NCI-H82 (cell line): ENCODE measurements at regions not wholly inside any gene's neighbourhood (a gene's known extent, or its start where the extent isn't known, plus 50 kb on each side); places are given as distances from the start of the nearest gene placed in this dataset.

Experiments used
- DNase-seq: peaks from one replicate; lab custom pipeline; 2025; lab: John Stamatoyannopoulos, UW

DNA sequence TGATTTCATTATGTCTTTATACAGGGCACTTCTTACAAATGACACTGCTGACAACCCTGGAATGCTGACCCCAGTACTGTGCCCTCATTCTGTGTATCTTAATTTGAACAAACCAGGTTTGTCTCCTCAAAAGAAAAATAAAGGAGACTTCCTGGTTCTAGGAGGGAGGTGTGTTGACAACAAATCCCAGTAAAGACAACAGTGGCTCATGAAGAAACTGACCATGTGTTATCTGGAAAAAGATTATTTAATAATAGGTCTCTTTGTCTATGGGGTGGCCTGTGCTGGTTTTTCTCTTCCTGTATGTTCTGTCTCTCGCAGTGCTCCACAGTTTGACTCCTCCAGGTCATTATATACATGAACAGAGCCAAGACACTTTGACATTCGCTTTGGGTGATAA lies 454.6 kb downstream of the LMO4 start:
- no peak for DNase-seq

DNA sequence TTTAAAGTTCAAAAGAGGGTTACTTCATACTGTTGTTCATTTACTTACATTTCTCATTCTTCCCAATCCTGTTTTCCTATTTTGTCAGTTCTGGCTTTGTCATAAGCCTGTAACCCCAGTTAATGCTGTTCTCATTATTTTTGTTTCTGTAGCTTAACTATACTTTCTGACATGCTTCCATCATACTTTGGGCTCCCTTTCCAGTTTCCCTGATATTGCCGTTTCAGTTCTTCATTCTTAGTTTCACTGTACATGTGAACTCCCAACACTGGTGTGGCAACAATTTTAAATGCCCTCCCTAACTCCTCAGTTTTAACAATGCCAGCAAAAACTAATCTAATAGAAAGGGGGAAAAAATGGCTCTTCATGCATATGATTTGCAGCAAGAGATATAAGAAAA lies 456.7 kb downstream of the LMO4 start:
- DNase-seq: no peak

DNA sequence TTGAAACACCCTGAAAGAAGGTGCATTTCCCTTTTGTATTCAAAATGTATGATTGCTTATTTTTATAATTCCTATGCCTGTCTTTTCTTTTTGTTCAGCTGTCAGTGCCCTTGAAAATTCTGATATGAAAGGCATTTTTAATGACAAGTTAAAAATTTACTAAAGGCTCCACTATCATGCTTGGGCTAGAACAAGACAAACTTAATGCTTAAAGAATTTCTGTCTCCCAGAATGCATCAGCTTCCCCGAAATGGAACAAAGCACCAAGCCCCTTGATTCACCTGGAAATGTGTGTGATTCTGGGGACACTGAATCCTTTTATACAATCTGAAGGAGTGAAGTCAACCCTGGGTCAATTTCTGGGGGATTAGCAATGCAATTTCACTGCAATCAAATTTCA lies 457.5 kb downstream of the LMO4 start:
- DNase-seq: no peak

DNA sequence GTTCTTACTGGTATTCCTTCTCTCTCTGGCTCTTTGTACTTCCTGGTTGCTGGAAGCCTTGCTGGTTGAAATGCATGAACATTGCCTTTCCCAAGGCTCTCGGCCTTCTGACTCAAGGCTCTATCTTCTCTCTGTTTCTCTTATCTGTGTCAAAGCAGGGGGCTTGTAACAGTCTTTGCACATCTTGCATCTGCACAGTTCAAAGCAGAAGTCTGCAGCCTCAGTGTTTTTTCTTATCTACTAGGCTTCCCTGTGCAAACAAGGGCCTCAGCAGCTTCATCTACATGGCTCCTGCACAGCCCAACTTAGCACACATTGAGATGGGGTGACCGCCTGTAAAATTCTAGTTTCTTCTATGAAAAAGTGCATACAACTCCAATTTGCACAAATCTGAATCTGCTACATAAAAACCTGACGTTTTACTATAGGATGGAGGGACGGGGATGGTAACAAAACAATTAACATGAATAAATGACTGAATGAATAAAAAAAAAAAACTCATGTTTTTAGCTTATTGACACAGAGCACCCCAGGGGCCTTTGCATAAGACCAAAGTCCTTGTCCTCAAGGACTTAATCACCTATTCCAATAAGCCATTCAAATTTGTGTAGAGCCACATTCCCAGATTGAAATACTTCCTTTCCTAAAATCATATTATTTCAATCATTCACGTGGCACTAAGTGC lies 458.3 kb downstream of the LMO4 start:
- DNase-seq: no peak

DNA sequence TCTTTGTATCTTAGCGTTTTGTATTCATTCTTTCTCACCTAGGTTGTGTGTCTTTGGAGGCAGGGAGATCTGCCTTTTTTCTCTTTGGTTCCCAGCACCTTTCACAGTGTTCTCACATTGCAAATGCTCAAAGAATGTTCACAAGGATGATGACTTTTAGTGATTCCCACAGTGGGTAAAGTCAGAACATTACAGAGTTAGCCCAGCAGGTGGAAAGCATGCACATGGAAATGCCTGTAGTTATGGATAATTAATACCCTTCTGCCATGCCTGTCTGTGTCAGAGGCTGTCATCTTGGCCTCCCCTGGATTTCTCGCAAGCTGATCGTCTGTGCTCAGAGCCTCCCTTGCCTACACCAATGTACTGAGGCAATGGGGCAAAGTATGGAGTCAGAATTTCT lies 458.9 kb downstream of the LMO4 start:
- no peak for DNase-seq

DNA sequence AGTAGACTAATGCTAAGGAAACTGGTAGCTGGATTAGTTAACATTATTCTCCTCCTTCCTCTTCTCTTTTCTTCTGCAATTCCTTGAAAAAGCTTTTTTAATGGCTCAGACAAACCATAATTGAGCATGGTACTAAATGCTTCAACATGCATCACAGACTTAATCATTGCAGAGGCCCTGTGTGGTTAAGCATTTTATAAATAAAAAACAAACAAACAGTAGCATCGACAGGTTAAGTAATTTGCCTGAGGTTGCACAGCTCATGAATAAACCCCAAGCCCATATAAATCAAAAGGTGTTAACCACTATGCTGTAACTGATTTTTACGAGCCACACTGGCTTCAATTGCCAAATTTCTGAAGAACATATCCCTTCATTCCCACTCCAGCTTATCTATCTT lies 462.1 kb downstream of the LMO4 start:
- DNase-seq: no peak

GRCh38 chr1:87791931-87792740 lies 463.5 kb downstream of the LMO4 start:
- DNase-seq: no peak

- no peak for DNase-seq
Measured at GRCh38 chr1:87794788-87795614, 466.3 kb downstream of the LMO4 start.

DNA sequence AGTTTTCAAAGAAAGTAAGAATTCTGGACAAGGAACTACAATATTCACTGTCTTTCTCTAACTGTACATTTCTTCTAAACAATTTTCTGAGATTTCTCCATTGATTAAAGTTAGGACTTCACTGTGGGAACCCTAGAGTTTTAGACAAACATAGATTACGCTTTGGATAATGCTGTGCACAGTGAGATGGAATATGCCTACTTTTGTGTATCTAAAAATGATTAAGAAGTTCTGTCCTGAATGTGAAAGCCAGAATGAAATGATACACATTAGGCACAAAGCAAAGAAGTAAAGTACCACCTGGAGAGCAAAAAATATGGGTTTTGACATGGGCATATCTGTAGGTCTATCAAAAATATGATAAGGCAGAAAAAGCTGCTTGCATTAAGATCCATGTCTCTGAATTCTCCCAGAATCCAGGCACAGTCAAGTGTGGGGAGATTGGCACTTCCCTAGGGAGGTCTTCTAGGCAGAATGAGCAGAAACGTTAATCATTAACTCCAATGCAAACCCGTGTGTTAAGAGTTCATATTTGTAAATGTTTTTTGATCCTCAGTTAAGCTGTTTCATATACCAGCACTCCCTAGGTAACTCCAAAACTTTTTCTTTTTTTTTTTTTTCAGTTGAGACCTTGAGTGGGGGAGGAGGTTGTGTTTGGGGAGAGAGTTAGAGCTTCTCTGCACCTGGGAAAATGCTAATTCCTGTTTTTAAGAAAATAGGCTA lies 467.1 kb downstream of the LMO4 start:
- DNase-seq: no peak

- DNase-seq: no peak
Measured at GRCh38 chr1:87796471-87796901, 467.8 kb downstream of the LMO4 start.

DNA sequence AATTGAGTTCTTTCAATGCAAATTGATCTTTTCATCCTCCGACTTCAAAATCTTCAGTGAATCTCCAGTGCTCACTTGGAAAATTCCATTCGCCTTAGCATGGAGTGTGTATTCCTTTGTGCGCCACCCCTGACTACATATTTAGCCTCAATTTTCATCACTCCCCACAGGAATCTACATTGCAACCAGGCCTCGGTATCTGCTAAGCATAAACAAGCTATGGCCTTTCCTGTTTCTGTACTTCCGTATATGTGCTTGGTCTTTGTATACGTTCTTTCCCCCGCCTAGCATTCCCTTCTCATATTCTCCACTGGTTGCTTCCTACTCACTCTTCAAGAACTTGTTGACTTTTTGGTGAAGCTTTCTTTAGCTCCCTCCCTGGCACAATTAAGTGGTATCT lies 470.8 kb downstream of the LMO4 start:
- DNase-seq: no peak

GRCh38 chr1:87800006-87800405 lies 471.3 kb downstream of the LMO4 start:
- DNase-seq: no peak

- no peak for DNase-seq
Measured at GRCh38 chr1:87803375-87803774, 474.7 kb downstream of the LMO4 start.

DNA sequence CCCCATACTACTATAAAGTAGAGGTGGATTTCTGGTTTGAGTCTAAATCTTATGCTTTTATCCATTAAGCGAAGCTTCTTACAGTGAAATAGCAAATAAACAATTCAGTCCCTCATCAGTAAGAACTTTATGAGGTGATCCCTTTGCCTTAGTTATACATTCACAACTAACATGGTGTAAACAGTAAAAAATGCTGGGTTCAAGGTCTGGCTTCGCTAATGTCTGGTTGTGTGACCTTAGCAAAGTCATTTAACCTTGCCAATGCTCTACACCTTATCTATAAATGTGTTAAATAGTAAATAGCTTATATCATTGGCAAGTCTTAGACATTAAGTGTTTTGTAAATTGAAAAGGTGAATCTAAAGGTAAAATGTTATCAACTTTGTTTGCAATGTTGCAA lies 475.4 kb downstream of the LMO4 start:
- no peak for DNase-seq

GRCh38 chr1:87805666-87806378 lies 477.1 kb downstream of the LMO4 start:
- DNase-seq: no peak

DNA sequence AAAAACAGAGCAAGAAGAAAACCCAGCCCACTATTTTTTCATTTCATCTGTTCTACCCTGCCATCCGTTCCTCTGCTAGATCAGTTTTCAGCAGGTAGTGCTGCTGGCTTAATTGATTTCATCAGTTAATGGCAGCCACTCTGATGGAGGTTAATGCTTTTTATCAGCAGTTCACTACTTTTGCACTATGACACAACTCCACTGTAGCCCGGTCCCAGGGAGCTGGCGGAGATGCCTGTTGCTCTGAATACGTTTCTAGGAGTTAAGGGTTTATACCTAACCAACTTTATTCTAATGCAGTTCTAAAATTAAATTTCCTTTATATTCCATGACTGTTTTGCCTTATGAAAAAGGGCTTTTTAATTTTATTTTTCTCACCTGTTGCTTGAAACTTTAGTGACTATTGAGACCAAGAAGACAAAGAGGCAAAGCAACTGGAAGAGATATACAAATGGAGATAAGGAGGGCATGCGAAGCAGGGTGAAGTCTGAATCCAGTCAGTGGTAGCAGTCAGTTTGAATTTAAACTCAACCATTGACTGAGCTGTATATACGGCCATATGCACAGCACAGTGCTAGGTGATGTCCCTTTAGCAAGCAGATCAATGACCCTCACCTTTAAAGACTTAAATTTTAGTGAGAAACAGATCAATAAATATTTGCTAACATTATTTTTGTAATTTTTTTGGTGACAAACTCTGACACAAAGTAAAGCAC lies 477.9 kb downstream of the LMO4 start:
- no peak for DNase-seq

DNA sequence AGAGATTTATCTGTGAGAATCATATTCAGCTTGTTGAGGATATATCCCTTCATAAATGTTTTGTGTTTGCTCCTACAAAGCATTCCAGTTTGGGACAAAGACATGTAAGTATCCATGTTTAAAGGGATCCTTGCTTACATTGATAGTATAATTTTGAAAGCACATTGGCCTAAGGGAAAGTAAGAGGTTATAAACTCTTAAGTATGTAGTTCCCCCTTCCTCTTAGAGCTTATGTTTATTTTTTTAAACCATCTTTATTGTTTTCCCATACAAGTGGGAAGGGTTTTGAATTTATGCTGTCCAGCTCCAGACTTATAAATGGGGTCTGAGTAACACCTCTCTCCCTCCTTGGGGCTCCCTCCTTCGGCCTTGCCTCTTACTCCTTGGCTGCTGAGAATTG lies 481.5 kb downstream of the LMO4 start:
- no peak for DNase-seq

- DNase-seq: no peak
Measured at GRCh38 chr1:87812871-87813577, 484.3 kb downstream of the LMO4 start.

GRCh38 chr1:87814573-87814972 lies 485.9 kb downstream of the LMO4 start:
- DNase-seq: no peak

- DNase-seq: no peak
Measured at GRCh38 chr1:87816646-87817045, 488.0 kb downstream of the LMO4 start.
